ENCODE measurements at regions not wholly inside any gene's neighbourhood (a gene's known extent, or its start where the extent isn't known, plus 50 kb on each side); places are given as distances from the start of the nearest gene placed in this dataset.

DNA sequence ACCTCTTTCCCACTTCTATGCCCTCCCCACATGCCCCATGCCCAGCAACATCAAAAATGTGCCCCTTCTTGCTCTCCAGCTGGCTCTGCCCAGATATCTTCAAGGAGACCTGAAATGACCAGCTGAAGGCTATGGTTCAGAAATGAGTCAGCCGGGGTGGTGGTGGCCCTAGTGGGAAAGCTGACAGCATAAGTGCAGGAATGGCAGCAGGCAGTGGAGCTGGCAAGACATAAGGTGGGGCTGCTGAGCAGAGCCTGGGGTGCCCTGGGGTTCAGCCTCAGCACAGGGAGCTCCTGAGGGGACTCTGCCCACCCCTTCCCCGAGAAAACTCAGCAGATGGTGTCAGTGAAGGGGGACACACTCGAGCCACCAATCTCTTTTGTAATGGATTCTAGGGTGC, 593.4 kb downstream of the BUD13 start:
- Histone ChIP-seq H3K4me1 (ENCODE audit: control insufficient read depth, insufficient read depth, low read length) (peaks cover 1% of the 10 kb centered on the region), H3K4me3 (ENCODE audit: low read length) (no peak overlapping the region), H3K9me3 (ENCODE audit: control insufficient read depth, low read length) (no peaks in the 10 kb centered on the region), H3K27ac (ENCODE audit: low read length) (no peak overlapping the region), H3K27me3 (ENCODE audit: control insufficient read depth, insufficient read depth) (no peaks in the 10 kb centered on the region)
- intact Hi-C loops (cut with DNase I), result no loop called here
- 73% methylated on average over 3 of the region's 3 CpGs for WGBS
- no peak for DNase-seq
- no peak for ATAC-seq

DNA sequence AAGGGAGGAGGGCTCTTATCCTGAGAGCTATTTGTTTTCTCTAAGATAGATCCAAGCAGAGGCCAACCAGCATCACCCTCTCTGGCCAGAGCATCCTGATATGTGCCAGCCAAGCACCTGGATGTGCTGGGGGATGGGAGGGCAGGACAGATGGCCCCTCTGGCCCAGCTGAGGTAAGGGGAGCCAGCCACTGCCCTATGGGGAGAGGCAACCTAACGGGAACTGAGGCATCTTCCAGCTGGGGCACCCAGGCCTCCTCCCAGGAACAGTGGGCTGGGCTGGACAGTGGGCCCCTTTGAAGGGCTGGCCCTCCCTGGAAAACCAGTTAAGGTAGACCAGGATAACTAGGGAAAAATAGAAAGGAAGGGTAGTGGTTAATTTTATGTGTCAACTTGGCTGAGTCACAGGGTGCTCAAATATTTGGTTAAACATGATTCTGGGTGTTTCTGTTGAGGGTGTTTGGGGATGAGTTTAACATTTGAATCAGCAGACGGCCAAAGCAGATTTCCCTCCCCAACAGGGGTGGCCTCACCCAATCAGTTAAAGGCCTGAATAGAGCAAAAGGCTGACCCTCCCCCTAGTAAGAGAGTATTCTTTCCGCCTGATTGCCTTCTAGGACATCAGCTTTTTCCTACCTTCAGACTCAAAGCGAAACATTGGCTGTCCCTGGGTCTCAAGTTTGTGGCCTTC, 595.1 kb downstream of the BUD13 start:
- peaks cover 1% of the 10 kb centered on the region for H3K4me1 ChIP-seq (ENCODE audit: control insufficient read depth, insufficient read depth, low read length)
- H3K9me3 ChIP-seq (ENCODE audit: control insufficient read depth, low read length), result no peaks in the 10 kb centered on the region
- H3K27me3 ChIP-seq (ENCODE audit: control insufficient read depth, insufficient read depth), result no peaks in the 10 kb centered on the region
- intact Hi-C loops (cut with DNase I), result no loop called here
- WGBS, result 95% methylated on average over 4 of the region's 4 CpGs
- DNase-seq (no peak), ATAC-seq (no peak)
- H3K27ac ChIP-seq (ENCODE audit: low read length), result no peak overlapping the region
- no peak overlapping the region for H3K4me3 ChIP-seq (ENCODE audit: low read length)

DNA sequence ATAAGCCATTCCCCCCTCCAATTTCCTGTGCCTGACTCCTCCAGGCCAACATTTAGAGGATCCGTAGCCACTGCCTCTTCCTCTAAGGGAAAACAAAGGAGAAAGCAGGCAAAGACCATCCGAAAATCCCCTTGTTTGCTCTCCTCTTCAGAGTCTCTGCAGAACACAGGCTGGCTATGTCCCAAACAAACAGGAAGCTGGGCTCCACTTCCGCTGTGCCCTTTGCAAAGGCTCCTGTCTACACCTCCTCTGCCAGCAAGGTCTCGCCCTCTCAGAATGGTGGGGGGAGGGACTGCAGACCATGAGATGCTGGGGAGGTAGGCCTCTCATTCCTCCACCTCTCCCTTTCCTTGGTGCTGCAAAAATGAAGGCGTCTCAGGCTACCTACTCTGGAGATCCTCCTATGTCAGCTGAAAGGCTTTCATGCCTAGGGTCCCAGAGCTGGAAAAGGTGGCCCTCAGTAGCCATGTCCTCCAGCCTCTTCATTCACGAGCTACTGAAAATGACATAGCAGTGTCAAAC, 596.2 kb downstream of the BUD13 start:
- ATAC-seq (no peak), DNase-seq (no peak)
- Histone ChIP-seq H3K27me3 (ENCODE audit: control insufficient read depth, insufficient read depth) (no peaks in the 10 kb centered on the region), H3K9me3 (ENCODE audit: control insufficient read depth, low read length) (no peaks in the 10 kb centered on the region), H3K4me3 (ENCODE audit: low read length) (no peak overlapping the region), H3K27ac (ENCODE audit: low read length) (no peak overlapping the region), H3K4me1 (ENCODE audit: control insufficient read depth, insufficient read depth, low read length) (peaks cover 1% of the 10 kb centered on the region)
- intact Hi-C loops (cut with DNase I), result no loop called here
- 64% methylated on average over 6 of the region's 6 CpGs for WGBS

DNA sequence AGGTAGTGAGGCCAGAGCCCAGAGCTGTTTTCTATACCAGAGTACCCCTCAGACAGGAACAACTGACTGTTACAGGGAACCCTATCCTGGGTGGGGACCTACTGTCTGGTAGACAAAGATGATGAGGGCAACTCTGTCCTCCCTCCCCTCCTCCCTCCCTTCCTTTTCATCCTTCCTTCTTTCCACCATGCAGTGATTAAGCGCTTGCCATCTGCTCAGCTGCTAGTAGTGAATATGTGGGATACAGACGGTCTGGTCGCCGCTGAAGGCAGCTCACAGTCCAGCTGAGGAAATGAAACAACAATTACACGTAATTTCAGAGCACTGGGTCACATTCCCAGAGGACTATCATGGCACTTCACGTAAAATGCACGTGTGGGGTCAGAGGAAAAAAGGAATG, 597.1 kb downstream of the BUD13 start:
- no peak overlapping the region for H3K4me3 ChIP-seq (ENCODE audit: low read length)
- ATAC-seq, result no peak
- H3K4me1 ChIP-seq (ENCODE audit: control insufficient read depth, insufficient read depth, low read length), result peaks cover 1% of the 10 kb centered on the region
- H3K9me3 ChIP-seq (ENCODE audit: control insufficient read depth, low read length), result no peaks in the 10 kb centered on the region
- WGBS, result 57% methylated on average over 7 of the region's 7 CpGs
- H3K27ac ChIP-seq (ENCODE audit: low read length), result no peak overlapping the region
- H3K27me3 ChIP-seq (ENCODE audit: control insufficient read depth, insufficient read depth), result no peaks in the 10 kb centered on the region
- DNase-seq, result no peak
- intact Hi-C loops (cut with DNase I), result no loop called here

DNA sequence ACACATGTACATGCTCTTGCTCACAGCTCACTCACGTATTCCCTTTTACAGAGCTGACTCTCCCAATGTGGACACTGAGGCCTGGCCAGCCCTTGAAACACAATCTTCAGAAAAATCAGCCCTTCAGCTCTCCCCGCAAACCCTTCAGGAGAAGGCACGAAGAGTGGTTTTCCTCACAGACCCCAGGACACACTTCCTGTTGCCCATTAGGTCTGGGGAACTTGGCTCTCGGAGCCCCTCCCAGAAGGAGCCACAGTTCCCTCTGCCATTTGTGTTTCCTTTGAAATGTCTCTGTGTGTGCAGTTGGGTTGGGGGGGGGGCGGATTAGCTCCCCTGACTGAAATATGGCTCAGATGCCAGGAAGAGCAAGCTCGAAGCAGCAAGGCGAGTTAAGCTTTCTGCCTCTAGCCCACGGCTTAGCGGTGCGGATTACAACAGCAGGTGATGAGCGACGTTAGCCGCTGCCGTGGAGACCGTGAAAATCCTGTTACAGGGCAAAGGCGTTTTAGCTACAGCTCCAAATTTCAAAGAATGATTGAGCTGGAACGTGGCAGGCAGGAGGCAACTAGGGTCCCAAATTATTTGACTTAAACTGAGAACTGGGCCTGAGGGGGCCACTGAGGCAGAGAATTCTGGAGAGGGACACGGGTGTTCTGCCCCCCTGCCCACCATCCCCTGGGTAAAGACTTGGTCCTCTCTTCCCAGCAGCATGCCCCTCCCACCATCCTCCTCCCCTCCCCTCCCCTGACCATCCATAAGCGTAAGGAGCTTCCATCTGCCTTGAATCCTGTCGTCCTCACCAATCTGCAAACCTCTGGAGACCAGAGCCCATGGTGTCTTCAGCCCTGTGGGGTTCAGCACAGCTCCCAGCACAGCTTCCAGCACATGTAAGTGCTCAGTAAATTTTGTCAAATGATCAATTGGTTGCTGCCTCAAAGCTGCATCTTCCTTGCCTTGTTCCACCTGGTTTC, 598.6 kb downstream of the BUD13 start:
- H3K9me3 ChIP-seq (ENCODE audit: control insufficient read depth, low read length), result no peaks in the 10 kb centered on the region
- DNase-seq (no peak), ATAC-seq (no peak)
- no peaks in the 10 kb centered on the region for H3K27me3 ChIP-seq (ENCODE audit: control insufficient read depth, insufficient read depth)
- no peak overlapping the region for H3K4me3 ChIP-seq (ENCODE audit: low read length)
- H3K4me1 ChIP-seq (ENCODE audit: control insufficient read depth, insufficient read depth, low read length), result no peaks in the 10 kb centered on the region
- intact Hi-C loops (cut with DNase I), result no loop called here
- H3K27ac ChIP-seq (ENCODE audit: low read length), result no peak overlapping the region
- 59% methylated on average over 20 of the region's 20 CpGs for WGBS

DNA sequence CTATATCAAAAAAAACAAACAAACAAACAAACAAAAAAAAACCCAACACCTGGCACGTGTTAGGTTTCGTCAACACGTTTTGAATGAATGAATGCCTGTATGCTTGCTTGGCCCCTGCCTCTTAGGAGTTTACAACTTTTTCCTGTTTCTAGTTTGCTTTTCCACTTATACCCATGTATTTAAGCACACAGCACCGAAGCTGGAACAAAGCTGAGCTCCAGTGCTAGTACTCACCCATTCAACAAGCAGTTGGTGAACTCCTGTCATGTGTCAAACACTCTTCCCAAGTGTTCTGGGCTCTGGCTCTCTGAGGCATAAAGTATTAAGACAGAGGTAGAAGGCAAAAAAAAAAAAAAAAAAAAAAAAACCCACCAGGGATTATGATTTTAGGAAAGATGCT, 599.3 kb downstream of the BUD13 start:
- H3K4me3 ChIP-seq (ENCODE audit: low read length), result no peak overlapping the region
- WGBS, result 85% methylated on average over 4 of the region's 4 CpGs
- H3K27ac ChIP-seq (ENCODE audit: low read length), result no peak overlapping the region
- no peaks in the 10 kb centered on the region for H3K27me3 ChIP-seq (ENCODE audit: control insufficient read depth, insufficient read depth)
- no peaks in the 10 kb centered on the region for H3K4me1 ChIP-seq (ENCODE audit: control insufficient read depth, insufficient read depth, low read length)
- H3K9me3 ChIP-seq (ENCODE audit: control insufficient read depth, low read length), result no peaks in the 10 kb centered on the region
- ATAC-seq, result no peak
- no peak for DNase-seq
- intact Hi-C loops (cut with DNase I), result no loop called here

DNA sequence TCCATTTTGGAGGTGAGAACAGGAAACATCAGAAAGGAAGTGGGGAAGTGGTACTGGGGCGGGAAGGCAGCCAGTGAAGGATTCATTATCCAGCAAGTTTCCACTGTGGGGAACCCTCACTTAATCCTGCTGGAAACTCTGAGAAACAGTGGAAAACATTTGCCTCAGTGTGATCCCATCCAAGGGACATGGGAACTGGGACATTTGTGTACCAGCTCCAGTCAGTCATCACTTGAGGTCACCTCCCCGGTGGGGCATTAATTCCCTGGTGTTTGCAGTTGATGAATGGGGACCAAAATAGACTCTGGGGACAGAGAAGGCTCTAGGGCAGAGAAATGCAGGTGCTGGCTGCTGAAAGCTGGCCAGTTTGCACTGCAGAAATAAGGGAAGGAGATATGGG, 599.9 kb downstream of the BUD13 start:
- no peaks in the 10 kb centered on the region for H3K27me3 ChIP-seq (ENCODE audit: control insufficient read depth, insufficient read depth)
- ATAC-seq (no peak), DNase-seq (no peak)
- WGBS, result 54% methylated on average over 2 of the region's 2 CpGs
- no peaks in the 10 kb centered on the region for H3K4me1 ChIP-seq (ENCODE audit: control insufficient read depth, insufficient read depth, low read length)
- H3K9me3 ChIP-seq (ENCODE audit: control insufficient read depth, low read length), result no peaks in the 10 kb centered on the region
- no peak overlapping the region for H3K4me3 ChIP-seq (ENCODE audit: low read length)
- H3K27ac ChIP-seq (ENCODE audit: low read length), result no peak overlapping the region
- intact Hi-C loops (cut with DNase I), result no loop called here

DNA sequence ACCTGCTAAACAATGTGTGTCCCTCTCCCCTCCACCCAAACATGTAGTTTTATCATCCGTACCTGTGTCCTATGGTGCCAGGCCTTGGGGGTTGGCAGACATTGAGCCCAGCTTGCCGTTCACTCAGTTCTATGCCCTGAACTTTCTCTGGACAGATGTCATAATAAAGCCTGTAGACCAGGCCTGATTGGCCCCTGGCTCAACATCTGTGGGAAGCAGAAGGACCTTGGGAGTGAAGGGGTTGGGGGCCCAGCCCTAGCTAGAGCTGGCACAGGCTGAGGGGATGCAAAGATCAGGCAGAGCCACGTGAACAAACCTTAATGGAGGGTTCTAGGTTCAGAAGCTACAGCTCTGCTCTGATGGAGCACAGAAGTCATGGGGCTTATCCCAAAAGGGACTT, 600.6 kb downstream of the BUD13 start:
- ATAC-seq, result no peak
- 90% methylated on average over 3 of the region's 3 CpGs for WGBS

DNA sequence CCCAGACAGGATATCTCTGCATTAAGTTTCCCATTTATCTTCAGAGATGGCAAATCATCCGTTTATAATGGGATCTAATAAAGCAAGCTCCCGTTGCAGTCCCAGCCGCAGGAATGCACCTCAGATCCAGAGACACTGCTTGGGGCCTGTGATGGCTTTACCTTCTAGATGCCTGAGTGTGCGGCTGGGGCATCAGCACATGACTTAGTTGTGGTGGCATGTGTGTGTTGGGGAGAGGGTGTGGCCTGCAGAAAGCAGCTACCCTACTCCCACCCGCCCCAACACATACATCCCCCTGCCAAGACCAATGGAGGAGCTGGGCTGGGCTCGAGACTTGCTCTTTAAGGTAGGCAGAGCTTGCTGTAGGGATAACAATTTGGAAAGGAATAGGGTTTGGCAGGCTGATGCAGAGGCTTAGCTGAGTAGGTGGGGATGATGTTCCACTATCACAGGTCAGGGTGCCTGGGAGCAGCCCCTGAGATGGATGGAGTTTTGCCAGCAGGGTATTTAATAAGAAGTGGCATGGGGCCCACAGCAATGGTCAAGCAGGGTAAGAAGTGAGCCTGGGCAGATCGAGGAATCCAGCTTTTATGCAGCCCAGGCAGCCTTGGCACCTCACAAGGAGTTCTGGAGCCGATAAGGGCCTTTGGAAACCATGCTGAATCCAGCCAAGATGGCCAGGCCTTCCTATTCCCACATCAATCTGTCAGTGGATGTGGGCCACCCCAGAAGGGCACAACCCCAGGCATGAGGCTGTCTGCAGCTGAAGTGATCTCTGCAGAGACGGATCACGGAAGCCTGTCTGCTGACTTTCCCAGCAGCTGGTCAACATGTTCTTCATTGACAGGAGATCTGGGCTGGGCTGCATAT, 601.3 kb downstream of the BUD13 start:
- intact Hi-C loops (cut with DNase I), result no loop called here
- H3K4me3 ChIP-seq (ENCODE audit: low read length), result no peak overlapping the region
- no peaks in the 10 kb centered on the region for H3K4me1 ChIP-seq (ENCODE audit: control insufficient read depth, insufficient read depth, low read length)
- H3K27ac ChIP-seq (ENCODE audit: low read length), result no peak overlapping the region
- DNase-seq (no peak), ATAC-seq (no peak)
- H3K27me3 ChIP-seq (ENCODE audit: control insufficient read depth, insufficient read depth), result no peaks in the 10 kb centered on the region
- 89% methylated on average over 10 of the region's 10 CpGs for WGBS
- H3K9me3 ChIP-seq (ENCODE audit: control insufficient read depth, low read length), result no peaks in the 10 kb centered on the region

More for the DNA sequence above, 600.6 kb downstream of the BUD13 start:
- no peaks in the 10 kb centered on the region for H3K4me1 ChIP-seq (ENCODE audit: control insufficient read depth, insufficient read depth, low read length)
- H3K9me3 ChIP-seq (ENCODE audit: control insufficient read depth, low read length), result no peaks in the 10 kb centered on the region
- DNase-seq, result no peak
- no peak overlapping the region for H3K27ac ChIP-seq (ENCODE audit: low read length)
- no peaks in the 10 kb centered on the region for H3K27me3 ChIP-seq (ENCODE audit: control insufficient read depth, insufficient read depth)
- intact Hi-C loops (cut with DNase I), result no loop called here
- H3K4me3 ChIP-seq (ENCODE audit: low read length), result no peak overlapping the region

DNA sequence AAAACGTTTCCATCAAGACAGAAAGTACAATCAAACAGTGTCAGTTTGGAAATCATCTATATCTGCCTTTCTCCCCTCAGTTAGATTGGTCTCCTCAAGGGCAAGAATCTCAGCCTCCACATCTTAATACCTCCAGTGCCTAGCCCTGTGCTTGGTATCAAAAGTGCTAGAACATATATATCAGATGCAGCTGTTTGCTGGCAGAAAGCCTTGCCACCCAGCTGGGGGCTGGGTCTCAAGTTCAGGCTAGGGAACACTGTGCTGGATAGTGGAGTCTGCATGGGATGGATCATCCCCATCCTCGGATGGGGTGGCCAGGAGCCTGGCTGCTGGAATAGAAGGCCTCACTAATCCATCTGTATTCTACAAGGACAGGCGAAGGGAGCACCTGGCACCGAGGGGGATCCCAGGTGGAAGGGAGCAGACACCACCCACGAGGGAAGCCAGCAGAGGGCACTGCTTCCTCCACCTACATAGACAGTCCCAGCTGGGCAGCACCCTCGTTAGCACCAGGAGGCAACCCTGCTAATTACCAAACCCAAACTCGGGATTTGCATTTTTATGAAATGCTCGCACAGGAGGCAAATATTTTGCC, 602.2 kb downstream of the BUD13 start:
- Histone ChIP-seq H3K27ac (ENCODE audit: low read length) (no peak overlapping the region), H3K4me3 (ENCODE audit: low read length) (no peak overlapping the region), H3K27me3 (ENCODE audit: control insufficient read depth, insufficient read depth) (no peaks in the 10 kb centered on the region), H3K4me1 (ENCODE audit: control insufficient read depth, insufficient read depth, low read length) (no peaks in the 10 kb centered on the region), H3K9me3 (ENCODE audit: control insufficient read depth, low read length) (no peaks in the 10 kb centered on the region)
- intact Hi-C loops (cut with DNase I), result no loop called here
- DNase-seq, result no peak
- 56% methylated on average over 8 of the region's 8 CpGs for WGBS
- ATAC-seq, result no peak

Data from right cardiac atrium (tissue), 5 donors.